ENCODE measurements at regions not wholly inside any gene's neighbourhood (a gene's known extent, or its start where the extent isn't known, plus 50 kb on each side); places are given as distances from the start of the nearest gene placed in this dataset.

- ChIA-PET CTCF (no interaction called here), POLR2A (interaction anchor here (0.7 kb wide), 1 partner anchor 35 kb away, joined by 3 read pairs; no protein-coding TSS in a partner anchor)
- no peaks in the 10 kb centered on the region for H3K4me1 ChIP-seq (ENCODE audit: control insufficient read depth, insufficient read depth, low read length)
- no peaks in the 10 kb centered on the region for H3K36me3 ChIP-seq (ENCODE audit: control insufficient read depth in 2 of 2, insufficient read depth in 1 of 2, low read length in 2 of 2)
- TF ChIP-seq ZNF596 (tag by site-specific recombination; IDR thresholded peaks at IDR 0.05), result no peak
- no peak for TF ChIP-seq ZNF280C (tag by site-specific recombination; IDR thresholded peaks at IDR 0.05)
- TF ChIP-seq ZNF544 (tag by site-specific recombination; IDR thresholded peaks at IDR 0.05), result no peak
- TF ChIP-seq ZSCAN5A (tag by site-specific recombination; IDR thresholded peaks at IDR 0.05), result no peak
- TF ChIP-seq ZNF701 (tag by site-specific recombination; IDR thresholded peaks at IDR 0.05), result no peak
- no peak for TF ChIP-seq ZNF626 (tag by site-specific recombination; IDR thresholded peaks at IDR 0.05)
- TF ChIP-seq REST (tag by site-specific recombination; IDR thresholded peaks at IDR 0.05), result no peak
- no peak for TF ChIP-seq ZEB2 (tag by site-specific recombination; IDR thresholded peaks at IDR 0.05)
- no peak overlapping the region for H3K27ac ChIP-seq (ENCODE audit: extremely low read depth, low read depth, low read length)
- H3K4me3 ChIP-seq (ENCODE audit: low read depth, low read length), result no peak overlapping the region
- H3K9me3 ChIP-seq (ENCODE audit: control insufficient read depth, insufficient read depth, low read depth, low read length), result no peaks in the 10 kb centered on the region
Measured at GRCh38 chr11:83361831-83362230, 75.7 kb upstream of the CCDC90B start.

- Histone ChIP-seq H3K36me3 (ENCODE audit: control insufficient read depth in 2 of 2, insufficient read depth in 1 of 2, low read length in 2 of 2) (no peaks in the 10 kb centered on the region), H3K27ac (ENCODE audit: extremely low read depth, low read depth, low read length) (no peak overlapping the region), H3K4me3 (ENCODE audit: low read depth, low read length) (no peak overlapping the region), H3K4me1 (ENCODE audit: control insufficient read depth, insufficient read depth, low read length) (no peaks in the 10 kb centered on the region), H3K9me3 (ENCODE audit: control insufficient read depth, insufficient read depth, low read depth, low read length) (no peaks in the 10 kb centered on the region)
- TF ChIP-seq ZNF341 (tag by site-specific recombination; IDR thresholded peaks at IDR 0.05; ENCODE audit: low read depth) (no peak), ZNF302 (tag by site-specific recombination; IDR thresholded peaks at IDR 0.05; ENCODE audit: low read depth) (no peak), TCF7L2 (IDR thresholded peaks at IDR 0.05; ENCODE audit: borderline replicate concordance, low read depth, low read length) (no peak), ZEB2 (tag by site-specific recombination; IDR thresholded peaks at IDR 0.05) (no peak), ZSCAN23 (tag by site-specific recombination; IDR thresholded peaks at IDR 0.05) (no peak), ZNF843 (tag by site-specific recombination; IDR thresholded peaks at IDR 0.05) (no peak), FEZF1 (tag by site-specific recombination; IDR thresholded peaks at IDR 0.05) (no peak), ZBTB7A (tag by site-specific recombination; IDR thresholded peaks at IDR 0.05; ENCODE audit: low read depth) (no peak), ZNF416 (tag by site-specific recombination; IDR thresholded peaks at IDR 0.05) (no peak), ZNF624 (tag by site-specific recombination; IDR thresholded peaks at IDR 0.05) (no peak), SP3 (tag by site-specific recombination; IDR thresholded peaks at IDR 0.05) (no peak), ZSCAN18 (tag by site-specific recombination; IDR thresholded peaks at IDR 0.05) (no peak), ZSCAN5A (tag by site-specific recombination; IDR thresholded peaks at IDR 0.05) (no peak), ZNF544 (tag by site-specific recombination; IDR thresholded peaks at IDR 0.05) (no peak), ZNF768 (tag by site-specific recombination; IDR thresholded peaks at IDR 0.05) (no peak), ZNF174 (tag by site-specific recombination; IDR thresholded peaks at IDR 0.05) (no peak), ZNF133 (tag by site-specific recombination; IDR thresholded peaks at IDR 0.05) (no peak)
- ChIA-PET CTCF (no interaction called here), POLR2A (no interaction called here)
Measured at GRCh38 chr11:83355391-83355790, 69.2 kb upstream of the CCDC90B start.
